ENCODE measurements at regions not wholly inside any gene's neighbourhood (a gene's known extent, or its start where the extent isn't known, plus 50 kb on each side); places are given as distances from the start of the nearest gene placed in this dataset.

DNA sequence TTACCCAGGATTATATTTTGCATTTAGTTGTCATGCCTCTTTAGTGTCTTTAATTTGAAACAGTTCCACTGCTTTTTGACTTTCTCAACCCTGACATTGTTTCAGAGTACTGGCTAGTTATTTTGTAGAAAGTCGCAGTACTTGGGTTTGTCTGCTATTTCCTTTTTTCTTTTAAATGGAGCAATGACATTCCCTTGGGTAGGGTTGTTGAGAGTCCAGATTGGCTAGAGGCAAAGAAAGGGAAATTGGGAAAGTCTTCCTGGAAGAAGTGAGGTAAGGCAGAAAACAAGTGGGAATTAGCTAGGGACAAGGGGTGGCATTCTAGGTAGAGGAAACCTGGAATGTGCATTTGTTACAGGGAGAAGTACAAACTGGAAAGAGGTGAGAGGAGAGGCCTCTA is 245.9 kb downstream of the EMP1 start:
- no peak overlapping the region for H3K9ac ChIP-seq (ENCODE audit: low read length)
- H2AFZ ChIP-seq (ENCODE audit: low read length), result no peak overlapping the region
- no peaks in the 10 kb centered on the region for H3K79me2 ChIP-seq (ENCODE audit: low read length)
- H3K27me3 ChIP-seq (replicated peaks; ENCODE audit: insufficient read depth, low read length), result no peaks in the 10 kb centered on the region
- H3K4me2 ChIP-seq (ENCODE audit: low read depth, low read length), result no peak overlapping the region
- H3K27ac ChIP-seq (ENCODE audit: low read length), result no peak overlapping the region
- no peaks in the 10 kb centered on the region for H3F3A ChIP-seq (ENCODE audit: insufficient read depth, low read length)
- no peaks in the 10 kb centered on the region for H4K20me1 ChIP-seq (ENCODE audit: insufficient read depth, low read length)
- H3K36me3 ChIP-seq (replicated peaks; ENCODE audit: insufficient read depth, low read length), result no peaks in the 10 kb centered on the region
- no peak overlapping the region for H3K4me3 ChIP-seq (ENCODE audit: low read length)
- no peak for TF ChIP-seq CTCF (IDR thresholded peaks at IDR 0.05; ENCODE audit: low read length)
- H3K4me1 ChIP-seq (ENCODE audit: low read length), result no peaks in the 10 kb centered on the region
- DNase-seq, result no peak
- H3K9me2 ChIP-seq (replicated peaks; ENCODE audit: insufficient read depth, low read length), result no peaks in the 10 kb centered on the region
- no peaks in the 10 kb centered on the region for H3K9me3 ChIP-seq (replicated peaks; ENCODE audit: insufficient read depth, low read length)

DNA sequence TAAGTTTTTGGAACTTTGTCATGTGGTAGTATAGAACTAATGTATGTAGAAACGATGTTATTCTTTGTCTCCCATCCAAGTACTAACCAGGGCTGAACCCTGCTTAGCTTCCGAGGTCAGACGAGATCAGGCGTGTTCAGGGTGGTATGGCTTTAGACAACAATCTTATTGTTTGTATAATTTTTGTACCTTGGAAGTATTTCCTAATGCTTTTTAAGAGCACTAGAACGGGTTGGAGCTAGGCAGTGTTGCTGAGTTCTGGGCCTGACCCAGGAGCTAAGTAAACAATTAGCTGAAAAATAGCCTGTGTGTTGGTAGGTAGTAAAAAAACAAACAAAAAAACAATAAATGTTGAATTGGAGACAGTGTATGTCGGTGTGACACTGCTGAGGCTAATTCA is 244.3 kb downstream of the EMP1 start:
- Histone ChIP-seq H3K36me3 (replicated peaks; ENCODE audit: insufficient read depth, low read length) (no peaks in the 10 kb centered on the region), H3K4me2 (ENCODE audit: low read depth, low read length) (no peak overlapping the region), H3K9me3 (replicated peaks; ENCODE audit: insufficient read depth, low read length) (no peaks in the 10 kb centered on the region), H3K27ac (ENCODE audit: low read length) (no peak overlapping the region), H3K27me3 (replicated peaks; ENCODE audit: insufficient read depth, low read length) (no peaks in the 10 kb centered on the region), H3K9ac (ENCODE audit: low read length) (no peak overlapping the region), H3F3A (ENCODE audit: insufficient read depth, low read length) (no peaks in the 10 kb centered on the region), H3K4me3 (ENCODE audit: low read length) (no peak overlapping the region), H4K20me1 (ENCODE audit: insufficient read depth, low read length) (no peaks in the 10 kb centered on the region), H3K9me2 (replicated peaks; ENCODE audit: insufficient read depth, low read length) (no peaks in the 10 kb centered on the region), H3K79me2 (ENCODE audit: low read length) (no peaks in the 10 kb centered on the region), H3K4me1 (ENCODE audit: low read length) (no peaks in the 10 kb centered on the region), H2AFZ (ENCODE audit: low read length) (no peak overlapping the region)
- TF ChIP-seq CTCF (IDR thresholded peaks at IDR 0.05; ENCODE audit: low read length), result no peak
- TF ChIP-seq EZH2 (optimal IDR thresholded peaks at IDR 0.05; ENCODE audit: low read depth, low read length), result no peak
- no peak for TF ChIP-seq EZH2phosphoT487 (IDR thresholded peaks at IDR 0.05; ENCODE audit: low read length)
- no peak for DNase-seq

DNA sequence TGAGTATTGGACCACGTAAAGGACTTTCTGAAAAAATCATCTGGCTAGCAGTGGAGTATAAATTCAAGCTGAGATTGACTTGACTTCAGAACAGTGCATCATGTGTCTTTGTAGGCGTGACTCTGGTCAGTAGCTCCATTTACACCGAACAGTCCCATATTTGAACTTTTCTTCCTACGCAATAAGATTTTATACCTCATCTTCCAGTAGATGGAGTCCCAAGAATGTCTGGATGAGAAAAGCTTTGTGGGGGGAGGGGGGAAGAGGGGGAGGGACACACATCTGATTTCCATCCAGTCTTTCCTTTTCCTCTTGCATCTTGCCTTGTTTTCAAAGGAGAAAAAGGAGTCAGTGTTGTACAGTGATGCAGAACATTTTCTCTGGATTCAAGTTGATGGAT is 241.0 kb downstream of the EMP1 start:
- no peak overlapping the region for H3K4me3 ChIP-seq (ENCODE audit: low read length)
- no peak overlapping the region for H3K9ac ChIP-seq (ENCODE audit: low read length)

More for the DNA sequence above, 241.0 kb downstream of the EMP1 start:
- H3K36me3 ChIP-seq (replicated peaks; ENCODE audit: insufficient read depth, low read length), result no peaks in the 10 kb centered on the region
- no peaks in the 10 kb centered on the region for H3K27me3 ChIP-seq (replicated peaks; ENCODE audit: insufficient read depth, low read length)
- no peaks in the 10 kb centered on the region for H3K9me3 ChIP-seq (replicated peaks; ENCODE audit: insufficient read depth, low read length)
- no peaks in the 10 kb centered on the region for H3K9me2 ChIP-seq (replicated peaks; ENCODE audit: insufficient read depth, low read length)
- no peak overlapping the region for H3K27ac ChIP-seq (ENCODE audit: low read length)
- no peak overlapping the region for H3K4me2 ChIP-seq (ENCODE audit: low read depth, low read length)
- DNase-seq, result no peak
- TF ChIP-seq CTCF (IDR thresholded peaks at IDR 0.05; ENCODE audit: low read length) (no peak), EZH2 (optimal IDR thresholded peaks at IDR 0.05; ENCODE audit: low read depth, low read length) (no peak), EZH2phosphoT487 (IDR thresholded peaks at IDR 0.05; ENCODE audit: low read length) (no peak)
- H3K79me2 ChIP-seq (ENCODE audit: low read length), result no peaks in the 10 kb centered on the region
- H2AFZ ChIP-seq (ENCODE audit: low read length), result no peak overlapping the region
- H4K20me1 ChIP-seq (ENCODE audit: insufficient read depth, low read length), result no peaks in the 10 kb centered on the region
- no peaks in the 10 kb centered on the region for H3F3A ChIP-seq (ENCODE audit: insufficient read depth, low read length)
- H3K4me1 ChIP-seq (ENCODE audit: low read length), result no peaks in the 10 kb centered on the region

Data from MM.1S (cell line).